Lower leg skin (tissue), 3 donors: ENCODE measurements at regions not wholly inside any gene's neighbourhood (a gene's known extent, or its start where the extent isn't known, plus 50 kb on each side); places are given as distances from the start of the nearest gene placed in this dataset.

Source experiments
- POLR2A ChIP-seq, 2 donors: fragments of 450-650 bp; IDR thresholded peaks; one replicate each; pipeline ENCODE4 v1.6.1; 2016 to 2017; ENCODE audit warnings: antibody characterized with exemption in 2 of 2, mild to moderate bottlenecking in 1 of 2, moderate library complexity in 1 of 2
- TF ChIP-seq, protein P1 (sequence below), 3 donors: fragments of 450-650 bp; IDR thresholded peaks; one replicate each; pipeline ENCODE4 v1.5.1; 2016; ENCODE audit warnings: antibody characterized with exemption in 3 of 3, mild to moderate bottlenecking in 3 of 3, moderate library complexity in 2 of 3

DNA sequence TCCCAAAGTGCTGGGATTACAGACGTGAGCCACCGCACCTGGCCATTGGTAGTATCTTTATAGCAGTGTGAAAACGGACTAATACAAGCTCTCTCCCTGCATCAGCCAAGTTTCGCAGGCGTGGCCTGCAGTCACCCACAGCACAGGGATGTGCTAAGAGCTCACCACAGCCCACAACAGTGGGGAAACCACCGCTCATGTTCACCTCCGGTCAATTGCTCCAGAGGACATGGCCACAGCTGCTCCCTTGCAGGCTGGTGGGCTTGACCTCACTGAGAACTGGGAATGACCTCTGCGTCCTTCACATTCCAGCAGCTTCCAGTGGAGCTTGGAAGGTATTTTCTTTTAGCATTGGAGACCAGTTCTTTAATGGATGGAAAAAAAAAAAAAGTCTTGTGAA is 156.4 kb downstream of the KCTD15 start:
- no peak for TF ChIP-seq POLR2A (IDR thresholded peaks at IDR 0.05)
- TF ChIP-seq, protein P1, sequence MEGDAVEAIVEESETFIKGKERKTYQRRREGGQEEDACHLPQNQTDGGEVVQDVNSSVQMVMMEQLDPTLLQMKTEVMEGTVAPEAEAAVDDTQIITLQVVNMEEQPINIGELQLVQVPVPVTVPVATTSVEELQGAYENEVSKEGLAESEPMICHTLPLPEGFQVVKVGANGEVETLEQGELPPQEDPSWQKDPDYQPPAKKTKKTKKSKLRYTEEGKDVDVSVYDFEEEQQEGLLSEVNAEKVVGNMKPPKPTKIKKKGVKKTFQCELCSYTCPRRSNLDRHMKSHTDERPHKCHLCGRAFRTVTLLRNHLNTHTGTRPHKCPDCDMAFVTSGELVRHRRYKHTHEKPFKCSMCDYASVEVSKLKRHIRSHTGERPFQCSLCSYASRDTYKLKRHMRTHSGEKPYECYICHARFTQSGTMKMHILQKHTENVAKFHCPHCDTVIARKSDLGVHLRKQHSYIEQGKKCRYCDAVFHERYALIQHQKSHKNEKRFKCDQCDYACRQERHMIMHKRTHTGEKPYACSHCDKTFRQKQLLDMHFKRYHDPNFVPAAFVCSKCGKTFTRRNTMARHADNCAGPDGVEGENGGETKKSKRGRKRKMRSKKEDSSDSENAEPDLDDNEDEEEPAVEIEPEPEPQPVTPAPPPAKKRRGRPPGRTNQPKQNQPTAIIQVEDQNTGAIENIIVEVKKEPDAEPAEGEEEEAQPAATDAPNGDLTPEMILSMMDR (IDR thresholded peaks at IDR 0.05): no peak
